ENCODE measurements at regions not wholly inside any gene's neighbourhood (a gene's known extent, or its start where the extent isn't known, plus 50 kb on each side); places are given as distances from the start of the nearest gene placed in this dataset.

GRCh38 chr2:191526536-191526935 is 151.4 kb upstream of the NABP1 start:
- Histone ChIP-seq H3K27me3 (replicated peaks in 2 of 5; ENCODE audit: control insufficient read depth in 4 of 5, insufficient read depth in 5 of 5, low read length in 4 of 5) (no peaks in the 10 kb centered on the region), H3K4me1 (ENCODE audit: control extremely low read depth in 1 of 4, control insufficient read depth in 4 of 4, insufficient read depth in 4 of 4, low read length in 3 of 4) (no peaks in the 10 kb centered on the region), H3K36me3 (ENCODE audit: control insufficient read depth in 4 of 4, insufficient read depth in 4 of 4, low read length in 3 of 4) (no peaks in the 10 kb centered on the region), H3K9me3 (ENCODE audit: control extremely low read depth in 1 of 5, control insufficient read depth in 4 of 5, insufficient read depth in 2 of 5, low read depth in 1 of 5, low read length in 4 of 5) (no peaks in the 10 kb centered on the region), H3K4me3 (ENCODE audit: control insufficient read depth in 1 of 7, extremely low read depth in 1 of 7, insufficient read depth in 4 of 7, low read depth in 2 of 7, low read length in 6 of 7) (no peak overlapping the region), H3K27ac (ENCODE audit: insufficient read depth in 1 of 2, low read depth in 1 of 2, low read length in 2 of 2, poor library complexity in 1 of 2, severe bottlenecking in 2 of 2) (no peak overlapping the region)
- POLR2A ChIA-PET: no interaction called here
- CTCF ChIA-PET: interaction anchor here (1.5 to 3.5 kb wide), 2 partner anchors 362 to 475 kb away, joined by 3 to 25 read pairs; no protein-coding TSS in a partner anchor
- DNase-seq: no peak
- WGBS (ENCODE audit: insufficient coverage): no CpG with 5 or more reads among the region's 2 CpGs

GRCh38 chr2:191526953-191527556 is 150.9 kb upstream of the NABP1 start:
- H3K4me1 ChIP-seq (ENCODE audit: control extremely low read depth in 1 of 4, control insufficient read depth in 4 of 4, insufficient read depth in 4 of 4, low read length in 3 of 4): no peaks in the 10 kb centered on the region
- 75% methylated on average over 1 of the region's 3 CpGs for WGBS (ENCODE audit: insufficient coverage)
- no peak overlapping the region for H3K4me3 ChIP-seq (ENCODE audit: control insufficient read depth in 1 of 7, extremely low read depth in 1 of 7, insufficient read depth in 4 of 7, low read depth in 2 of 7, low read length in 6 of 7)
- DNase-seq: no peak
- ChIA-PET POLR2A (no interaction called here), CTCF (interaction anchor here (0.6 to 1.5 kb wide), 2 partner anchors 12 to 475 kb away, joined by 3 to 4 read pairs; no protein-coding TSS in a partner anchor)
- H3K27me3 ChIP-seq (replicated peaks in 2 of 5; ENCODE audit: control insufficient read depth in 4 of 5, insufficient read depth in 5 of 5, low read length in 4 of 5): no peaks in the 10 kb centered on the region
- H3K9me3 ChIP-seq (ENCODE audit: control extremely low read depth in 1 of 5, control insufficient read depth in 4 of 5, insufficient read depth in 2 of 5, low read depth in 1 of 5, low read length in 4 of 5): no peaks in the 10 kb centered on the region
- no peaks in the 10 kb centered on the region for H3K36me3 ChIP-seq (ENCODE audit: control insufficient read depth in 4 of 4, insufficient read depth in 4 of 4, low read length in 3 of 4)
- no peak overlapping the region for H3K27ac ChIP-seq (ENCODE audit: insufficient read depth in 1 of 2, low read depth in 1 of 2, low read length in 2 of 2, poor library complexity in 1 of 2, severe bottlenecking in 2 of 2)

- no CpG with 5 or more reads among the region's 1 CpG for WGBS (ENCODE audit: insufficient coverage)
- CTCF ChIA-PET: interaction anchor here (1.3 kb wide), 1 partner anchor 9 kb away, joined by 3 read pairs; no protein-coding TSS in a partner anchor
- H3K4me3 ChIP-seq (ENCODE audit: control insufficient read depth in 1 of 7, extremely low read depth in 1 of 7, insufficient read depth in 4 of 7, low read depth in 2 of 7, low read length in 6 of 7): no peak overlapping the region
- peaks cover 0 to 13% (median 0%) of the 10 kb centered on the region in 4 experiments for H3K4me1 ChIP-seq (ENCODE audit: control extremely low read depth in 1 of 4, control insufficient read depth in 4 of 4, insufficient read depth in 4 of 4, low read length in 3 of 4)
- H3K36me3 ChIP-seq (ENCODE audit: control insufficient read depth in 4 of 4, insufficient read depth in 4 of 4, low read length in 3 of 4): no peaks in the 10 kb centered on the region
- POLR2A ChIA-PET: no interaction called here
- DNase-seq: no peak
- no peaks in the 10 kb centered on the region for H3K27me3 ChIP-seq (replicated peaks in 2 of 5; ENCODE audit: control insufficient read depth in 4 of 5, insufficient read depth in 5 of 5, low read length in 4 of 5)
- no peak overlapping the region for H3K27ac ChIP-seq (ENCODE audit: insufficient read depth in 1 of 2, low read depth in 1 of 2, low read length in 2 of 2, poor library complexity in 1 of 2, severe bottlenecking in 2 of 2)
- H3K9me3 ChIP-seq (ENCODE audit: control extremely low read depth in 1 of 5, control insufficient read depth in 4 of 5, insufficient read depth in 2 of 5, low read depth in 1 of 5, low read length in 4 of 5): no peaks in the 10 kb centered on the region
Measured at GRCh38 chr2:191530618-191531017, 147.3 kb upstream of the NABP1 start.

GRCh38 chr2:191533693-191534180 is 144.2 kb upstream of the NABP1 start:
- peaks cover 0 to 13% (median 0%) of the 10 kb centered on the region in 4 experiments for H3K4me1 ChIP-seq (ENCODE audit: control extremely low read depth in 1 of 4, control insufficient read depth in 4 of 4, insufficient read depth in 4 of 4, low read length in 3 of 4)
- CTCF ChIA-PET: interaction anchor here (1.3 kb wide), 1 partner anchor 378 kb away, joined by 3 read pairs; no protein-coding TSS in a partner anchor
- no peaks in the 10 kb centered on the region for H3K9me3 ChIP-seq (ENCODE audit: control extremely low read depth in 1 of 5, control insufficient read depth in 4 of 5, insufficient read depth in 2 of 5, low read depth in 1 of 5, low read length in 4 of 5)
- H3K27ac ChIP-seq (ENCODE audit: insufficient read depth in 1 of 2, low read depth in 1 of 2, low read length in 2 of 2, poor library complexity in 1 of 2, severe bottlenecking in 2 of 2): no peak overlapping the region
- POLR2A ChIA-PET: no interaction called here
- peak in 2 of 3 donors; percentile 23 to 46 for DNase-seq
- H3K36me3 ChIP-seq (ENCODE audit: control insufficient read depth in 4 of 4, insufficient read depth in 4 of 4, low read length in 3 of 4): no peaks in the 10 kb centered on the region
- no peaks in the 10 kb centered on the region for H3K27me3 ChIP-seq (replicated peaks in 2 of 5; ENCODE audit: control insufficient read depth in 4 of 5, insufficient read depth in 5 of 5, low read length in 4 of 5)
- WGBS (ENCODE audit: insufficient coverage): no CpG with 5 or more reads among the region's 1 CpG
- no peak overlapping the region for H3K4me3 ChIP-seq (ENCODE audit: control insufficient read depth in 1 of 7, extremely low read depth in 1 of 7, insufficient read depth in 4 of 7, low read depth in 2 of 7, low read length in 6 of 7)

- ChIA-PET POLR2A (no interaction called here), CTCF (interaction anchor here (1.2 to 1.8 kb wide), 4 partner anchors 9 to 25 kb away, joined by 4 to 10 read pairs (median 4); no protein-coding TSS in a partner anchor)
- H3K4me1 ChIP-seq (ENCODE audit: control extremely low read depth in 1 of 4, control insufficient read depth in 4 of 4, insufficient read depth in 4 of 4, low read length in 3 of 4): peaks cover 0 to 13% (median 3%) of the 10 kb centered on the region in 4 experiments
- no peaks in the 10 kb centered on the region for H3K27me3 ChIP-seq (replicated peaks in 2 of 5; ENCODE audit: control insufficient read depth in 4 of 5, insufficient read depth in 5 of 5, low read length in 4 of 5)
- 92% methylated on average over 2 of the region's 4 CpGs for WGBS (ENCODE audit: insufficient coverage)
- H3K9me3 ChIP-seq (ENCODE audit: control extremely low read depth in 1 of 5, control insufficient read depth in 4 of 5, insufficient read depth in 2 of 5, low read depth in 1 of 5, low read length in 4 of 5): no peaks in the 10 kb centered on the region
- no peak overlapping the region for H3K27ac ChIP-seq (ENCODE audit: insufficient read depth in 1 of 2, low read depth in 1 of 2, low read length in 2 of 2, poor library complexity in 1 of 2, severe bottlenecking in 2 of 2)
- H3K4me3 ChIP-seq (ENCODE audit: control insufficient read depth in 1 of 7, extremely low read depth in 1 of 7, insufficient read depth in 4 of 7, low read depth in 2 of 7, low read length in 6 of 7): no peak overlapping the region
- no peaks in the 10 kb centered on the region for H3K36me3 ChIP-seq (ENCODE audit: control insufficient read depth in 4 of 4, insufficient read depth in 4 of 4, low read length in 3 of 4)
- no peak for DNase-seq
Measured at GRCh38 chr2:191537921-191538320, 140.0 kb upstream of the NABP1 start.

- Histone ChIP-seq H3K4me1 (ENCODE audit: control extremely low read depth in 1 of 4, control insufficient read depth in 4 of 4, insufficient read depth in 4 of 4, low read length in 3 of 4) (peaks cover 0 to 9% (median 3%) of the 10 kb centered on the region in 4 experiments), H3K27ac (ENCODE audit: insufficient read depth in 1 of 2, low read depth in 1 of 2, low read length in 2 of 2, poor library complexity in 1 of 2, severe bottlenecking in 2 of 2) (no peak overlapping the region), H3K27me3 (replicated peaks in 2 of 5; ENCODE audit: control insufficient read depth in 4 of 5, insufficient read depth in 5 of 5, low read length in 4 of 5) (no peaks in the 10 kb centered on the region), H3K9me3 (ENCODE audit: control extremely low read depth in 1 of 5, control insufficient read depth in 4 of 5, insufficient read depth in 2 of 5, low read depth in 1 of 5, low read length in 4 of 5) (no peaks in the 10 kb centered on the region), H3K4me3 (ENCODE audit: control insufficient read depth in 1 of 7, extremely low read depth in 1 of 7, insufficient read depth in 4 of 7, low read depth in 2 of 7, low read length in 6 of 7) (no peak overlapping the region), H3K36me3 (ENCODE audit: control insufficient read depth in 4 of 4, insufficient read depth in 4 of 4, low read length in 3 of 4) (no peaks in the 10 kb centered on the region)
- WGBS (ENCODE audit: insufficient coverage): 93% methylated on average over 4 of the region's 7 CpGs
- no peak for DNase-seq
- ChIA-PET CTCF (interaction anchor here (0.6 to 2.9 kb wide), 10 partner anchors 9 to 749 kb away, joined by 3 to 11 read pairs (median 4); no protein-coding TSS in a partner anchor), POLR2A (no interaction called here)
Measured at GRCh38 chr2:191538334-191538903, 139.5 kb upstream of the NABP1 start.

GRCh38 chr2:191539068-191539467 is 138.9 kb upstream of the NABP1 start:
- Histone ChIP-seq H3K4me3 (ENCODE audit: control insufficient read depth in 1 of 7, extremely low read depth in 1 of 7, insufficient read depth in 4 of 7, low read depth in 2 of 7, low read length in 6 of 7) (no peak overlapping the region), H3K27me3 (replicated peaks in 2 of 5; ENCODE audit: control insufficient read depth in 4 of 5, insufficient read depth in 5 of 5, low read length in 4 of 5) (no peaks in the 10 kb centered on the region), H3K27ac (ENCODE audit: insufficient read depth in 1 of 2, low read depth in 1 of 2, low read length in 2 of 2, poor library complexity in 1 of 2, severe bottlenecking in 2 of 2) (no peak overlapping the region), H3K9me3 (ENCODE audit: control extremely low read depth in 1 of 5, control insufficient read depth in 4 of 5, insufficient read depth in 2 of 5, low read depth in 1 of 5, low read length in 4 of 5) (no peaks in the 10 kb centered on the region), H3K4me1 (ENCODE audit: control extremely low read depth in 1 of 4, control insufficient read depth in 4 of 4, insufficient read depth in 4 of 4, low read length in 3 of 4) (peaks cover 0 to 6% (median 2%) of the 10 kb centered on the region in 4 experiments), H3K36me3 (ENCODE audit: control insufficient read depth in 4 of 4, insufficient read depth in 4 of 4, low read length in 3 of 4) (no peaks in the 10 kb centered on the region)
- CTCF ChIA-PET: interaction anchor here (0.6 to 2.9 kb wide), 10 partner anchors 8 to 492 kb away, joined by 3 to 11 read pairs (median 4); no protein-coding TSS in a partner anchor
- POLR2A ChIA-PET: no interaction called here
- 22% methylated on average over 2 of the region's 2 CpGs for WGBS (ENCODE audit: insufficient coverage)
- peak; percentile 41 to 73 (median 68) for DNase-seq

All from common myeloid progenitor, CD34-positive (primary cell).